RWPE2 (cell line): ENCODE measurements at regions not wholly inside any gene's neighbourhood (a gene's known extent, or its start where the extent isn't known, plus 50 kb on each side); places are given as distances from the start of the nearest gene placed in this dataset.

Experiments
- ATAC-seq: fragments of 200-7000 bp; cut with Tn5 transposase; 3 replicates; pipeline ENCODE4 v1.9.1; 2021; ENCODE audit warnings: low read depth
- DNase-seq: peaks from one replicate; pipeline ENCODE4 v3.0.0-alpha.2; 2020; ENCODE audit warnings: low spot score
- H3K27ac ChIP-seq: fragments of 450-650 bp; 2 replicates; pipeline ENCODE4 v1.5.1; 2017; ENCODE audit warnings: mild to moderate bottlenecking; ENCODE audit not compliant: poor library complexity, severe bottlenecking
- H3K27me3 ChIP-seq: fragments of 250-450 bp; sonication (Bioruptor Pico); 2 replicates; pipeline ENCODE4 v1.5.1; 2021; ENCODE audit warnings: mild to moderate bottlenecking, moderate library complexity; ENCODE audit not compliant: insufficient read depth, poor library complexity, severe bottlenecking
- H3K36me3 ChIP-seq: fragments of 250-450 bp; sonication (Bioruptor Pico); 2 replicates; pipeline ENCODE4 v1.5.1; 2020; ENCODE audit warnings: low read depth, mild to moderate bottlenecking, moderate library complexity
- H3K4me1 ChIP-seq: fragments of 250-450 bp; sonication (Bioruptor Pico); 2 replicates; pipeline ENCODE4 v1.5.1; 2021; ENCODE audit warnings: mild to moderate bottlenecking, moderate library complexity; ENCODE audit not compliant: insufficient read depth, poor library complexity, severe bottlenecking
- H3K4me3 ChIP-seq: fragments of 250-450 bp; sonication (Bioruptor Pico); 2 replicates; pipeline ENCODE4 v1.5.1; 2021; ENCODE audit warnings: mild to moderate bottlenecking, moderate library complexity; ENCODE audit not compliant: severe bottlenecking
- H3K9me3 ChIP-seq: fragments of 250-450 bp; sonication (Bioruptor Pico); 2 replicates; pipeline ENCODE4 v1.5.1; 2021; ENCODE audit warnings: mild to moderate bottlenecking, moderate library complexity; ENCODE audit not compliant: severe bottlenecking
- CTCF ChIP-seq: fragments of 450-650 bp; IDR thresholded peaks from one replicate; pipeline ENCODE4 v1.5.1; 2017; ENCODE audit warnings: mild to moderate bottlenecking, moderate library complexity; ENCODE audit not compliant: poor library complexity, severe bottlenecking

- no peak overlapping the region for H3K4me3 ChIP-seq
- no peaks in the 10 kb centered on the region for H3K27me3 ChIP-seq
- TF ChIP-seq CTCF: no peak
- ATAC-seq: no peak
- no peaks in the 10 kb centered on the region for H3K9me3 ChIP-seq
- H3K36me3 ChIP-seq: peaks cover 52% of the 10 kb centered on the region
- no peak overlapping the region for H3K27ac ChIP-seq
- DNase-seq: no peak
- peaks cover 19% of the 10 kb centered on the region for H3K4me1 ChIP-seq
These were observed 139.4 kb upstream of the FRMD6 start for GRCh38 chr14:51512316-51512715.

- no peak for TF ChIP-seq CTCF
These were observed 138.4 kb upstream of the FRMD6 start for GRCh38 chr14:51513281-51513680.

GRCh38 chr14:51513933-51514332 is 137.8 kb upstream of the FRMD6 start:
- no peak overlapping the region for H3K27ac ChIP-seq
- DNase-seq (no peak), ATAC-seq (no peak)
- H3K36me3 ChIP-seq: peaks cover 48% of the 10 kb centered on the region
- no peak overlapping the region for H3K4me3 ChIP-seq
- no peaks in the 10 kb centered on the region for H3K27me3 ChIP-seq
- TF ChIP-seq CTCF: no peak
- H3K4me1 ChIP-seq: peaks cover 3% of the 10 kb centered on the region
- H3K9me3 ChIP-seq: no peaks in the 10 kb centered on the region

More at GRCh38 chr14:51513281-51513680, 138.4 kb upstream of the FRMD6 start:
- Histone ChIP-seq H3K4me1 (peaks cover 10% of the 10 kb centered on the region), H3K4me3 (no peak overlapping the region), H3K27me3 (no peaks in the 10 kb centered on the region), H3K27ac (no peak overlapping the region), H3K36me3 (peaks cover 49% of the 10 kb centered on the region), H3K9me3 (no peaks in the 10 kb centered on the region)
- ATAC-seq (no peak; the same call in 2 of the 3 replicates), DNase-seq (no peak)

- peaks cover 50% of the 10 kb centered on the region for H3K36me3 ChIP-seq
- TF ChIP-seq CTCF: no peak
- H3K9me3 ChIP-seq: no peaks in the 10 kb centered on the region
- H3K4me3 ChIP-seq: no peak overlapping the region
- peaks cover 15% of the 10 kb centered on the region for H3K4me1 ChIP-seq
- DNase-seq (no peak), ATAC-seq (no peak)
- H3K27ac ChIP-seq: no peak overlapping the region
- no peaks in the 10 kb centered on the region for H3K27me3 ChIP-seq
These were observed 136.1 kb upstream of the FRMD6 start for GRCh38 chr14:51515611-51516010.

- Histone ChIP-seq H3K4me1 (peaks cover 27% of the 10 kb centered on the region), H3K27me3 (no peaks in the 10 kb centered on the region), H3K36me3 (peaks cover 41% of the 10 kb centered on the region), H3K4me3 (no peak overlapping the region), H3K9me3 (no peaks in the 10 kb centered on the region), H3K27ac (no peak overlapping the region)
- ATAC-seq: no peak
- no peak for TF ChIP-seq CTCF
- DNase-seq: no peak
These were observed 134.9 kb upstream of the FRMD6 start for GRCh38 chr14:51516706-51517395.
